ENCODE measurements at regions not wholly inside any gene's neighbourhood (a gene's known extent, or its start where the extent isn't known, plus 50 kb on each side); places are given as distances from the start of the nearest gene placed in this dataset.

- Histone ChIP-seq H3K4me1 (ENCODE audit: control insufficient read depth, insufficient read depth, low read length, poor library complexity, severe bottlenecking) (no peaks in the 10 kb centered on the region), H3K27ac (ENCODE audit: low read depth, low read length, severe bottlenecking) (no peak overlapping the region), H3K9me3 (ENCODE audit: control insufficient read depth, low read length) (no peaks in the 10 kb centered on the region), H3K4me3 (ENCODE audit: extremely low read depth, insufficient read depth, low read length, poor library complexity, severe bottlenecking) (no peak overlapping the region), H3K36me3 (ENCODE audit: control insufficient read depth, insufficient read depth, low read length) (no peaks in the 10 kb centered on the region)
- 66 to 80% methylated on average over 1 to 3 of the region's 4 CpGs for WGBS, 2 experiments (ENCODE audit: insufficient coverage in 2 of 2)
These were observed 666.0 kb downstream of the DSC3 start for GRCh38 chr18:30376515-30376914.

GRCh38 chr18:30361864-30362540, 680.5 kb downstream of the DSC3 start:
- no peaks in the 10 kb centered on the region for H3K4me1 ChIP-seq (ENCODE audit: control insufficient read depth, insufficient read depth, low read length, poor library complexity, severe bottlenecking)
- no peak overlapping the region for H3K27ac ChIP-seq (ENCODE audit: low read depth, low read length, severe bottlenecking)
- WGBS, 2 experiments (ENCODE audit: insufficient coverage in 2 of 2) = 90 to 98% methylated on average over 8 to 9 of the region's 11 CpGs
- no peaks in the 10 kb centered on the region for H3K9me3 ChIP-seq (ENCODE audit: control insufficient read depth, low read length)
- no peak overlapping the region for H3K4me3 ChIP-seq (ENCODE audit: extremely low read depth, insufficient read depth, low read length, poor library complexity, severe bottlenecking)
- H3K36me3 ChIP-seq (ENCODE audit: control insufficient read depth, insufficient read depth, low read length) = no peaks in the 10 kb centered on the region

- no peaks in the 10 kb centered on the region for H3K36me3 ChIP-seq (ENCODE audit: control insufficient read depth, insufficient read depth, low read length)
- no peak overlapping the region for H3K4me3 ChIP-seq (ENCODE audit: extremely low read depth, insufficient read depth, low read length, poor library complexity, severe bottlenecking)
- H3K4me1 ChIP-seq (ENCODE audit: control insufficient read depth, insufficient read depth, low read length, poor library complexity, severe bottlenecking) = no peaks in the 10 kb centered on the region
- 90 to 100% methylated on average over 1 to 2 of the region's 3 CpGs for WGBS, 2 experiments (ENCODE audit: insufficient coverage in 2 of 2)
- H3K27ac ChIP-seq (ENCODE audit: low read depth, low read length, severe bottlenecking) = no peak overlapping the region
- no peaks in the 10 kb centered on the region for H3K9me3 ChIP-seq (ENCODE audit: control insufficient read depth, low read length)
These were observed 683.0 kb downstream of the DSC3 start for GRCh38 chr18:30359521-30359920.

- H3K4me3 ChIP-seq (ENCODE audit: extremely low read depth, insufficient read depth, low read length, poor library complexity, severe bottlenecking) = no peak overlapping the region
- H3K27ac ChIP-seq (ENCODE audit: low read depth, low read length, severe bottlenecking) = no peak overlapping the region
- H3K9me3 ChIP-seq (ENCODE audit: control insufficient read depth, low read length) = no peaks in the 10 kb centered on the region
- H3K4me1 ChIP-seq (ENCODE audit: control insufficient read depth, insufficient read depth, low read length, poor library complexity, severe bottlenecking) = no peaks in the 10 kb centered on the region
- no peaks in the 10 kb centered on the region for H3K36me3 ChIP-seq (ENCODE audit: control insufficient read depth, insufficient read depth, low read length)
These were observed 684.0 kb downstream of the DSC3 start for GRCh38 chr18:30358555-30358954.

GRCh38 chr18:30352551-30353168, 689.9 kb downstream of the DSC3 start:
- no peaks in the 10 kb centered on the region for H3K36me3 ChIP-seq (ENCODE audit: control insufficient read depth, insufficient read depth, low read length)
- H3K4me3 ChIP-seq (ENCODE audit: extremely low read depth, insufficient read depth, low read length, poor library complexity, severe bottlenecking) = no peak overlapping the region
- no peak overlapping the region for H3K27ac ChIP-seq (ENCODE audit: low read depth, low read length, severe bottlenecking)
- WGBS, 2 experiments (ENCODE audit: insufficient coverage in 2 of 2) = 91 to 95% methylated on average over 16 to 17 of the region's 20 CpGs
- no peaks in the 10 kb centered on the region for H3K4me1 ChIP-seq (ENCODE audit: control insufficient read depth, insufficient read depth, low read length, poor library complexity, severe bottlenecking)
- peaks cover 2% of the 10 kb centered on the region for H3K9me3 ChIP-seq (ENCODE audit: control insufficient read depth, low read length)

- no CpG with 5 or more reads among the region's 1 CpG for WGBS, 2 experiments (ENCODE audit: insufficient coverage in 2 of 2)
- H3K4me1 ChIP-seq (ENCODE audit: control insufficient read depth, insufficient read depth, low read length, poor library complexity, severe bottlenecking) = no peaks in the 10 kb centered on the region
- no peak overlapping the region for H3K4me3 ChIP-seq (ENCODE audit: extremely low read depth, insufficient read depth, low read length, poor library complexity, severe bottlenecking)
- peaks cover 10% of the 10 kb centered on the region for H3K9me3 ChIP-seq (ENCODE audit: control insufficient read depth, low read length)
- H3K27ac ChIP-seq (ENCODE audit: low read depth, low read length, severe bottlenecking) = no peak overlapping the region
- H3K36me3 ChIP-seq (ENCODE audit: control insufficient read depth, insufficient read depth, low read length) = no peaks in the 10 kb centered on the region
These were observed 692.3 kb downstream of the DSC3 start for GRCh38 chr18:30350263-30350662.

- Histone ChIP-seq H3K9me3 (ENCODE audit: control insufficient read depth, low read length) (peaks cover 10% of the 10 kb centered on the region), H3K4me1 (ENCODE audit: control insufficient read depth, insufficient read depth, low read length, poor library complexity, severe bottlenecking) (no peaks in the 10 kb centered on the region), H3K27ac (ENCODE audit: low read depth, low read length, severe bottlenecking) (no peak overlapping the region), H3K4me3 (ENCODE audit: extremely low read depth, insufficient read depth, low read length, poor library complexity, severe bottlenecking) (no peak overlapping the region), H3K36me3 (ENCODE audit: control insufficient read depth, insufficient read depth, low read length) (no peaks in the 10 kb centered on the region)
- 71 to 80% methylated on average over 1 of the region's 2 CpGs for WGBS, 2 experiments (ENCODE audit: insufficient coverage in 2 of 2)
These were observed 699.5 kb downstream of the DSC3 start for GRCh38 chr18:30343090-30343489.

GRCh38 chr18:30342675-30343074, 699.9 kb downstream of the DSC3 start:
- WGBS, 2 experiments (ENCODE audit: insufficient coverage in 2 of 2) = no CpG with 5 or more reads among the region's 2 CpGs
- no peaks in the 10 kb centered on the region for H3K36me3 ChIP-seq (ENCODE audit: control insufficient read depth, insufficient read depth, low read length)
- peaks cover 9% of the 10 kb centered on the region for H3K9me3 ChIP-seq (ENCODE audit: control insufficient read depth, low read length)
- H3K4me3 ChIP-seq (ENCODE audit: extremely low read depth, insufficient read depth, low read length, poor library complexity, severe bottlenecking) = no peak overlapping the region
- H3K4me1 ChIP-seq (ENCODE audit: control insufficient read depth, insufficient read depth, low read length, poor library complexity, severe bottlenecking) = no peaks in the 10 kb centered on the region
- no peak overlapping the region for H3K27ac ChIP-seq (ENCODE audit: low read depth, low read length, severe bottlenecking)

GRCh38 chr18:30334781-30335180, 707.8 kb downstream of the DSC3 start:
- 98 to 100% methylated on average over 3 to 6 of the region's 7 CpGs for WGBS, 2 experiments (ENCODE audit: insufficient coverage in 2 of 2)
- H3K36me3 ChIP-seq (ENCODE audit: control insufficient read depth, insufficient read depth, low read length) = no peaks in the 10 kb centered on the region

GRCh38 chr18:30333310-30333709, 709.2 kb downstream of the DSC3 start:
- H3K27ac ChIP-seq (ENCODE audit: low read depth, low read length, severe bottlenecking) = no peak overlapping the region
- no peak overlapping the region for H3K4me3 ChIP-seq (ENCODE audit: extremely low read depth, insufficient read depth, low read length, poor library complexity, severe bottlenecking)
- H3K4me1 ChIP-seq (ENCODE audit: control insufficient read depth, insufficient read depth, low read length, poor library complexity, severe bottlenecking) = no peaks in the 10 kb centered on the region
- whole genome bisulfite sequencing, 2 experiments (ENCODE audit: insufficient coverage in 2 of 2) = 90 to 97% methylated on average over 4 of the region's 4 CpGs
- no peaks in the 10 kb centered on the region for H3K36me3 ChIP-seq (ENCODE audit: control insufficient read depth, insufficient read depth, low read length)
- H3K9me3 ChIP-seq (ENCODE audit: control insufficient read depth, low read length) = no peaks in the 10 kb centered on the region

More at GRCh38 chr18:30334781-30335180, 707.8 kb downstream of the DSC3 start:
- no peaks in the 10 kb centered on the region for H3K4me1 ChIP-seq (ENCODE audit: control insufficient read depth, insufficient read depth, low read length, poor library complexity, severe bottlenecking)
- no peak overlapping the region for H3K27ac ChIP-seq (ENCODE audit: low read depth, low read length, severe bottlenecking)
- H3K9me3 ChIP-seq (ENCODE audit: control insufficient read depth, low read length) = no peaks in the 10 kb centered on the region
- H3K4me3 ChIP-seq (ENCODE audit: extremely low read depth, insufficient read depth, low read length, poor library complexity, severe bottlenecking) = no peak overlapping the region

GRCh38 chr18:30328839-30329238, 713.7 kb downstream of the DSC3 start:
- WGBS, 2 experiments (ENCODE audit: insufficient coverage in 2 of 2) = no CpG with 5 or more reads among the region's 3 CpGs
- H3K4me1 ChIP-seq (ENCODE audit: control insufficient read depth, insufficient read depth, low read length, poor library complexity, severe bottlenecking) = no peaks in the 10 kb centered on the region
- no peaks in the 10 kb centered on the region for H3K36me3 ChIP-seq (ENCODE audit: control insufficient read depth, insufficient read depth, low read length)
- no peaks in the 10 kb centered on the region for H3K9me3 ChIP-seq (ENCODE audit: control insufficient read depth, low read length)
- H3K27ac ChIP-seq (ENCODE audit: low read depth, low read length, severe bottlenecking) = no peak overlapping the region
- H3K4me3 ChIP-seq (ENCODE audit: extremely low read depth, insufficient read depth, low read length, poor library complexity, severe bottlenecking) = no peak overlapping the region
